HG03342 (cell line): ENCODE measurements at regions not wholly inside any gene's neighbourhood (a gene's known extent, or its start where the extent isn't known, plus 50 kb on each side); places are given as distances from the start of the nearest gene placed in this dataset.
"Not testable (repeated sequence)": the region's sequence is repeated elsewhere in the genome, so short reads cannot be mapped to it uniquely, and the experiment has no call there.

Experiments
- ATAC-seq: cut with Tn5 transposase; IDR thresholded peaks from one replicate; pipeline ENCODE4 v1.9.1; 2021; ENCODE audit warnings: mild to moderate bottlenecking, moderate library complexity; ENCODE audit not compliant: unreplicated experiment

- no peak for ATAC-seq
These were observed 483.4 kb downstream of the SIPA1L2 start for GRCh38 chr1:232146514-232146913.

- ATAC-seq, result no peak
These were observed 484.2 kb downstream of the SIPA1L2 start for GRCh38 chr1:232145768-232146167.

- no peak for ATAC-seq
These were observed 485.2 kb downstream of the SIPA1L2 start for GRCh38 chr1:232144696-232145230.

GRCh38 chr1:232143315-232143886 lies 486.5 kb downstream of the SIPA1L2 start:
- ATAC-seq, result no peak

- ATAC-seq, result no peak
These were observed 487.3 kb downstream of the SIPA1L2 start for GRCh38 chr1:232142403-232143314.

GRCh38 chr1:232141167-232141448 lies 488.8 kb downstream of the SIPA1L2 start:
- not testable (repeated sequence) for ATAC-seq

GRCh38 chr1:232140419-232141166 lies 489.3 kb downstream of the SIPA1L2 start:
- no peak for ATAC-seq

- no peak for ATAC-seq
These were observed 490.5 kb downstream of the SIPA1L2 start for GRCh38 chr1:232139444-232139843.

- ATAC-seq, result no peak
These were observed 491.9 kb downstream of the SIPA1L2 start for GRCh38 chr1:232138044-232138443.

- no peak for ATAC-seq
These were observed 492.9 kb downstream of the SIPA1L2 start for GRCh38 chr1:232137066-232137465.

GRCh38 chr1:232136136-232136535 lies 493.8 kb downstream of the SIPA1L2 start:
- no peak for ATAC-seq

GRCh38 chr1:232134365-232134764 lies 495.6 kb downstream of the SIPA1L2 start:
- ATAC-seq, result no peak

GRCh38 chr1:232132572-232132971 lies 497.4 kb downstream of the SIPA1L2 start:
- ATAC-seq, result no peak

- no peak for ATAC-seq
These were observed 498.1 kb downstream of the SIPA1L2 start for GRCh38 chr1:232131715-232132391.

- ATAC-seq, result no peak
These were observed 499.0 kb downstream of the SIPA1L2 start for GRCh38 chr1:232130815-232131480.

GRCh38 chr1:232127190-232127589 lies 500.6 kb downstream of the DISC1 start:
- ATAC-seq, result no peak

GRCh38 chr1:232123775-232124659 lies 497.4 kb downstream of the DISC1 start:
- no peak for ATAC-seq

- not testable (repeated sequence) for ATAC-seq
These were observed 491.3 kb downstream of the DISC1 start for GRCh38 chr1:232117903-232118302.

GRCh38 chr1:232114985-232115384 lies 488.4 kb downstream of the DISC1 start:
- ATAC-seq, result no peak
